ENCODE measurements at regions not wholly inside any gene's neighbourhood (a gene's known extent, or its start where the extent isn't known, plus 50 kb on each side); places are given as distances from the start of the nearest gene placed in this dataset.

DNA sequence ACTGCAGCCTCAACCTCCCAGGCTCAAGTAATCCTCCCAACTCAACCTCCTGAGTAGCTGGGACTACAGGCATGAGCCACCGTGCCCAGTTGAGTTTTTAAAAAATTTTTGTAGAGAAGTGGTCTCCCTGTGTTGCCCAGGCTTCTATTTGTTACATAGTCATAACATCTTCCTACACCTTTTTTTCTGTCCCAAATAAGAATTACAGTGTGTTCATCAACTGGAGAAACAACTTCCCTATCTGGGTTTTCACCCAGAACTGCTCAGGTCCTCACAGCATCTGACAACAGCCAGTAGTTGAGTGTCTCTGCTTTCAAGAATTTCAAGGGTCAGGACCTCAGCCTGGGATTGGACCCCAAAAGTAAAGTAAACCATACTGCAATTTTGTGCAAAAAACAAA lies 235.2 kb upstream of the AMIGO2 start:
- H4K20me1 ChIP-seq (ENCODE audit: low read length): no peaks in the 10 kb centered on the region
- no peak overlapping the region for H3K27ac ChIP-seq (ENCODE audit: low read length)
- no peaks in the 10 kb centered on the region for H3K27me3 ChIP-seq (ENCODE audit: low read length)
- H3K4me3 ChIP-seq (ENCODE audit: low read length): no peak overlapping the region
- no peak overlapping the region for H2AFZ ChIP-seq (ENCODE audit: low read length)
- ChIA-PET CTCF (no interaction called here), POLR2A (ENCODE audit: unreplicated experiment) (no interaction called here)
- no TSS peak for BruUV-seq (replicated peaks)
- no peaks in the 10 kb centered on the region for H3K79me2 ChIP-seq (ENCODE audit: low read length)
- H3F3A ChIP-seq (ENCODE audit: low read length, unreplicated experiment): no peaks in the 10 kb centered on the region
- no peak overlapping the region for H3K9ac ChIP-seq (ENCODE audit: low read length)
- H3K9me3 ChIP-seq (ENCODE audit: low read length): no peaks in the 10 kb centered on the region
- no peaks in the 10 kb centered on the region for H3K4me1 ChIP-seq (ENCODE audit: insufficient read depth, low read length)
- no peaks in the 10 kb centered on the region for H3K36me3 ChIP-seq (ENCODE audit: low read depth, low read length)
- H3K9me2 ChIP-seq (replicated peaks; ENCODE audit: low read length): no peaks in the 10 kb centered on the region
- TF ChIP-seq EZH2phosphoT487 (IDR thresholded peaks at IDR 0.05; ENCODE audit: borderline replicate concordance, low read length) (no peak), EZH2 (IDR thresholded peaks at IDR 0.05; ENCODE audit: low read length, unreplicated experiment) (no peak)
- TF ChIP-seq, protein P1, sequence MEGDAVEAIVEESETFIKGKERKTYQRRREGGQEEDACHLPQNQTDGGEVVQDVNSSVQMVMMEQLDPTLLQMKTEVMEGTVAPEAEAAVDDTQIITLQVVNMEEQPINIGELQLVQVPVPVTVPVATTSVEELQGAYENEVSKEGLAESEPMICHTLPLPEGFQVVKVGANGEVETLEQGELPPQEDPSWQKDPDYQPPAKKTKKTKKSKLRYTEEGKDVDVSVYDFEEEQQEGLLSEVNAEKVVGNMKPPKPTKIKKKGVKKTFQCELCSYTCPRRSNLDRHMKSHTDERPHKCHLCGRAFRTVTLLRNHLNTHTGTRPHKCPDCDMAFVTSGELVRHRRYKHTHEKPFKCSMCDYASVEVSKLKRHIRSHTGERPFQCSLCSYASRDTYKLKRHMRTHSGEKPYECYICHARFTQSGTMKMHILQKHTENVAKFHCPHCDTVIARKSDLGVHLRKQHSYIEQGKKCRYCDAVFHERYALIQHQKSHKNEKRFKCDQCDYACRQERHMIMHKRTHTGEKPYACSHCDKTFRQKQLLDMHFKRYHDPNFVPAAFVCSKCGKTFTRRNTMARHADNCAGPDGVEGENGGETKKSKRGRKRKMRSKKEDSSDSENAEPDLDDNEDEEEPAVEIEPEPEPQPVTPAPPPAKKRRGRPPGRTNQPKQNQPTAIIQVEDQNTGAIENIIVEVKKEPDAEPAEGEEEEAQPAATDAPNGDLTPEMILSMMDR (conservative IDR thresholded peaks at IDR 0.05; ENCODE audit: low read depth, low read length): no peak
- ATAC-seq: no peak
- no peak overlapping the region for H3K4me2 ChIP-seq (ENCODE audit: low read length)
- intact Hi-C loops (cut with micrococcal nuclease): no loop called here
- no peak for DNase-seq

DNA sequence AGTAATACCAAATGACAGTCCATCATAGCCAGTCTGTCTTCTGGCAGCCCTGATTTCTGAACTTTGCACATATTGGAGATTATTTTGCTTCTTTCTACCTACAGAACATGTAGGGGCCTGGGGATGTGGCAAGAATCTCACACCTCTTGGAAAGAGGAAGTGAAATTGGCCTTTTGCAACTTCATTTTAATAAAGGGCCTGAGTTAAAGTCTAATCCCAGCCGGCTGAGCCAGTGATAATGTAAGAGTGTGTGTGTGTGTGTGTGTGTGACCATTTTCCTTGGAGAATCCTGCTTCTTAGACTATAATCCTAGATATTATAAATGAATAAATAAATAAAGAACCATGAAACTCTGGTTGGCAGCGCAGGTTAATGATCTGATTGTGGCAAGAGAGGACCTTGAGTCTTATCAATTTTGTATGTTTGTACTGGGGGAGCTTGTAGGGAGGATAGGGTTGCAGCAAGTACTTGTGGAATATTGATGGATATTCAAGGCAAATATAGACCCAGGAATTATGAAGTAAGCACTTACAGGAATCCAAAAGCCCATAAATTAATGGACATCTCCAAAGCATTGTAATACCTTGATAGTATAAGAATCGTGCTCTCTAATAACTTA lies 233.2 kb upstream of the AMIGO2 start:
- Histone ChIP-seq H3K27me3 (ENCODE audit: low read length) (no peaks in the 10 kb centered on the region), H3K36me3 (ENCODE audit: low read depth, low read length) (no peaks in the 10 kb centered on the region), H3K4me1 (ENCODE audit: insufficient read depth, low read length) (peaks cover 1% of the 10 kb centered on the region; the same call in 1 of the 2 replicates), H2AFZ (ENCODE audit: low read length) (no peak overlapping the region), H4K20me1 (ENCODE audit: low read length) (no peaks in the 10 kb centered on the region), H3K9me2 (replicated peaks; ENCODE audit: low read length) (no peaks in the 10 kb centered on the region), H3K79me2 (ENCODE audit: low read length) (no peaks in the 10 kb centered on the region), H3K4me2 (ENCODE audit: low read length) (no peak overlapping the region), H3K4me3 (ENCODE audit: low read length) (no peak overlapping the region), H3F3A (ENCODE audit: low read length, unreplicated experiment) (no peaks in the 10 kb centered on the region), H3K9me3 (ENCODE audit: low read length) (no peaks in the 10 kb centered on the region), H3K27ac (ENCODE audit: low read length) (no peak overlapping the region), H3K9ac (ENCODE audit: low read length) (no peak overlapping the region)
- ChIA-PET POLR2A (ENCODE audit: unreplicated experiment) (no interaction called here), CTCF (no interaction called here)
- intact Hi-C loops (cut with micrococcal nuclease): no loop called here
- TF ChIP-seq EZH2 (IDR thresholded peaks at IDR 0.05; ENCODE audit: low read length, unreplicated experiment) (no peak), EZH2phosphoT487 (IDR thresholded peaks at IDR 0.05; ENCODE audit: borderline replicate concordance, low read length) (no peak)
- TF ChIP-seq, protein P1 (conservative IDR thresholded peaks at IDR 0.05; ENCODE audit: low read depth, low read length): no peak
- DNase-seq: no peak
- BruUV-seq (replicated peaks): no TSS peak
- ATAC-seq: no peak

DNA sequence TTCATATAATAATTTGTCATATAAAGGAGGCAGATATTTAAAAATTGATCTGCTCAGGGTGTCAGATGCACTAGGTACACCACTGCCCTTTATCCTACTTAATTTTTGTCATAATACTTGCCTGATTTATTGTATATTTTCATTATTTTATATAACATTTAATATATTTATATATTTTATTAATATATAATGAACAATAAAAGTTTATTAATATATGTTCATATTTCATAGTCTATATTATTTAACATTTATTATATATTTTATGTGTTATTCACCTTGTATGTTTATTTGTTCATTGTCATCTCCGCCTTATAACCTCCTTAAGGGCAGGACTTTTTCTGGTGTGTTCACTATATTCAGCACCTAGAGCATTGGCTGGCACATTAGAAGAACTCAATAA lies 232.4 kb upstream of the AMIGO2 start:
- ATAC-seq (no peak), DNase-seq (no peak)
- Histone ChIP-seq H2AFZ (ENCODE audit: low read length) (no peak overlapping the region), H3K9me2 (replicated peaks; ENCODE audit: low read length) (no peaks in the 10 kb centered on the region), H3K9ac (ENCODE audit: low read length) (no peak overlapping the region), H3K4me3 (ENCODE audit: low read length) (no peak overlapping the region), H3K4me2 (ENCODE audit: low read length) (no peak overlapping the region), H3K36me3 (ENCODE audit: low read depth, low read length) (no peaks in the 10 kb centered on the region), H3K27me3 (ENCODE audit: low read length) (no peaks in the 10 kb centered on the region), H4K20me1 (ENCODE audit: low read length) (no peaks in the 10 kb centered on the region), H3K9me3 (ENCODE audit: low read length) (no peaks in the 10 kb centered on the region), H3K4me1 (ENCODE audit: insufficient read depth, low read length) (peaks cover 8% of the 10 kb centered on the region; the same call in 1 of the 2 replicates), H3F3A (ENCODE audit: low read length, unreplicated experiment) (no peaks in the 10 kb centered on the region), H3K79me2 (ENCODE audit: low read length) (no peaks in the 10 kb centered on the region), H3K27ac (ENCODE audit: low read length) (no peak overlapping the region)
- POLR2A ChIA-PET (ENCODE audit: unreplicated experiment): no interaction called here
- TF ChIP-seq EZH2phosphoT487 (IDR thresholded peaks at IDR 0.05; ENCODE audit: borderline replicate concordance, low read length) (no peak), EZH2 (IDR thresholded peaks at IDR 0.05; ENCODE audit: low read length, unreplicated experiment) (no peak)
- TF ChIP-seq, protein P1 (conservative IDR thresholded peaks at IDR 0.05; ENCODE audit: low read depth, low read length): no peak
- no TSS peak for BruUV-seq (replicated peaks)
- CTCF ChIA-PET: no interaction called here
- intact Hi-C loops (cut with micrococcal nuclease): no loop called here

Data from PC-3 (cell line).